Peyer's patch (tissue), 4 donors: ENCODE measurements at regions not wholly inside any gene's neighbourhood (a gene's known extent, or its start where the extent isn't known, plus 50 kb on each side); places are given as distances from the start of the nearest gene placed in this dataset.

Experiments used
- DNase-seq, 3 donors: peaks; one replicate each; pipeline ENCODE4 v3.0.0-alpha.2; 2017 to 2019
- H3K27ac ChIP-seq, 4 donors: fragments of 200-600 bp; sonication (generic); one replicate each; pipeline ENCODE4 v1.5.1; 2016 to 2019
- H3K27me3 ChIP-seq, 2 donors: fragments of 200-600 bp; sonication (generic); one replicate each; pipeline ENCODE4 v1.5.1; 2019
- H3K36me3 ChIP-seq, 3 donors: fragments of 200-600 bp; sonication (generic); one replicate each; pipeline ENCODE4 v1.5.1; 2016 to 2019
- H3K4me1 ChIP-seq, 4 donors: fragments of 200-600 bp; sonication (generic); one replicate each; pipeline ENCODE4 v1.5.1; 2016 to 2019
- H3K4me3 ChIP-seq, 4 donors: fragments of 200-600 bp; sonication (generic); 1 replicate in 3 of 4; 2 replicates in 1 of 4; pipeline ENCODE4 v1.5.1; 2016 to 2019; ENCODE audit warnings: mild to moderate bottlenecking in 1 of 4
- H3K9me3 ChIP-seq, 4 donors: fragments of 200-600 bp; sonication (generic); one replicate each; pipeline ENCODE4 v1.5.1; 2016 to 2019; ENCODE audit warnings: mild to moderate bottlenecking in 1 of 4
- POLR2A ChIP-seq, 2 donors: fragments of 450-650 bp; IDR thresholded peaks; one replicate each; pipeline ENCODE4 v1.5.1; 2017; ENCODE audit warnings: antibody characterized with exemption in 2 of 2, mild to moderate bottlenecking in 2 of 2, moderate library complexity in 2 of 2
- TF ChIP-seq, protein P1 (sequence below), 6 experiments: fragments of 450-650 bp in 4 of 6; fragments of 200-600 bp in 2 of 6; sonication (generic) in 1 of 6; IDR thresholded peaks; one replicate each; pipeline ENCODE4 v1.5.1; 2017 to 2019; ENCODE audit warnings: antibody characterized with exemption in 6 of 6, mild to moderate bottlenecking in 3 of 6, moderate library complexity in 1 of 6

DNA sequence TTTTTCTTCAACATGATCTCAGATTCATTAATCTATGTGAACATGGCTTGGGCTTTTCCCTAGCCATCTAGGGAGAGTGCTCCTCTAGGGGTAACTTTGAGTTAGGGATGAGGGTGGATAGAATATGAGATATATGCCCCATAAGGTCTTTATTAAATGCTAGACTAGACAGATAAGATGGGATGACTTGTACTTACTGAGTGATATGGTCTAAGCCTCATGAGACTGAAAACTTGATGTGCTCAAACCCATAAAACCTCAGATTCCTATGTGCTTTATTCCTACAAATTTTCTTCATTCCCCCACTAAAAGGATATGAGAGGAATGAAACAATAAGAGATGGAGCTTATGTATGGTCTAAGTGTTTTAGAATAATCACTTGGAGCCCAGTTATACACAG is 386.6 kb downstream of the YTHDC2 start:
- no peaks in the 10 kb centered on the region for H3K36me3 ChIP-seq
- TF ChIP-seq, protein P1, sequence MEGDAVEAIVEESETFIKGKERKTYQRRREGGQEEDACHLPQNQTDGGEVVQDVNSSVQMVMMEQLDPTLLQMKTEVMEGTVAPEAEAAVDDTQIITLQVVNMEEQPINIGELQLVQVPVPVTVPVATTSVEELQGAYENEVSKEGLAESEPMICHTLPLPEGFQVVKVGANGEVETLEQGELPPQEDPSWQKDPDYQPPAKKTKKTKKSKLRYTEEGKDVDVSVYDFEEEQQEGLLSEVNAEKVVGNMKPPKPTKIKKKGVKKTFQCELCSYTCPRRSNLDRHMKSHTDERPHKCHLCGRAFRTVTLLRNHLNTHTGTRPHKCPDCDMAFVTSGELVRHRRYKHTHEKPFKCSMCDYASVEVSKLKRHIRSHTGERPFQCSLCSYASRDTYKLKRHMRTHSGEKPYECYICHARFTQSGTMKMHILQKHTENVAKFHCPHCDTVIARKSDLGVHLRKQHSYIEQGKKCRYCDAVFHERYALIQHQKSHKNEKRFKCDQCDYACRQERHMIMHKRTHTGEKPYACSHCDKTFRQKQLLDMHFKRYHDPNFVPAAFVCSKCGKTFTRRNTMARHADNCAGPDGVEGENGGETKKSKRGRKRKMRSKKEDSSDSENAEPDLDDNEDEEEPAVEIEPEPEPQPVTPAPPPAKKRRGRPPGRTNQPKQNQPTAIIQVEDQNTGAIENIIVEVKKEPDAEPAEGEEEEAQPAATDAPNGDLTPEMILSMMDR (IDR thresholded peaks at IDR 0.05): no peak
- no peak for TF ChIP-seq POLR2A (IDR thresholded peaks at IDR 0.05)
- H3K4me3 ChIP-seq: no peak overlapping the region
- no peaks in the 10 kb centered on the region for H3K4me1 ChIP-seq
- H3K27ac ChIP-seq: no peak overlapping the region
- DNase-seq: no peak
- no peaks in the 10 kb centered on the region for H3K9me3 ChIP-seq
- H3K27me3 ChIP-seq: no peaks in the 10 kb centered on the region

GRCh38 chr5:113900816-113901215 is 387.3 kb downstream of the YTHDC2 start:
- Histone ChIP-seq H3K27ac (no peak overlapping the region), H3K4me1 (no peaks in the 10 kb centered on the region), H3K27me3 (no peaks in the 10 kb centered on the region), H3K9me3 (no peaks in the 10 kb centered on the region), H3K4me3 (no peak overlapping the region), H3K36me3 (no peaks in the 10 kb centered on the region)
- DNase-seq: no peak
- TF ChIP-seq POLR2A (IDR thresholded peaks at IDR 0.05): no peak
- TF ChIP-seq, protein P1 (IDR thresholded peaks at IDR 0.05): no peak

- Histone ChIP-seq H3K4me3 (no peak overlapping the region), H3K4me1 (no peaks in the 10 kb centered on the region), H3K27me3 (no peaks in the 10 kb centered on the region), H3K9me3 (no peaks in the 10 kb centered on the region), H3K27ac (no peak overlapping the region), H3K36me3 (no peaks in the 10 kb centered on the region)
- no peak for DNase-seq
- TF ChIP-seq POLR2A (IDR thresholded peaks at IDR 0.05): no peak
- TF ChIP-seq, protein P1 (IDR thresholded peaks at IDR 0.05): no peak
These were observed 388.2 kb downstream of the YTHDC2 start for GRCh38 chr5:113901718-113902117.

DNA sequence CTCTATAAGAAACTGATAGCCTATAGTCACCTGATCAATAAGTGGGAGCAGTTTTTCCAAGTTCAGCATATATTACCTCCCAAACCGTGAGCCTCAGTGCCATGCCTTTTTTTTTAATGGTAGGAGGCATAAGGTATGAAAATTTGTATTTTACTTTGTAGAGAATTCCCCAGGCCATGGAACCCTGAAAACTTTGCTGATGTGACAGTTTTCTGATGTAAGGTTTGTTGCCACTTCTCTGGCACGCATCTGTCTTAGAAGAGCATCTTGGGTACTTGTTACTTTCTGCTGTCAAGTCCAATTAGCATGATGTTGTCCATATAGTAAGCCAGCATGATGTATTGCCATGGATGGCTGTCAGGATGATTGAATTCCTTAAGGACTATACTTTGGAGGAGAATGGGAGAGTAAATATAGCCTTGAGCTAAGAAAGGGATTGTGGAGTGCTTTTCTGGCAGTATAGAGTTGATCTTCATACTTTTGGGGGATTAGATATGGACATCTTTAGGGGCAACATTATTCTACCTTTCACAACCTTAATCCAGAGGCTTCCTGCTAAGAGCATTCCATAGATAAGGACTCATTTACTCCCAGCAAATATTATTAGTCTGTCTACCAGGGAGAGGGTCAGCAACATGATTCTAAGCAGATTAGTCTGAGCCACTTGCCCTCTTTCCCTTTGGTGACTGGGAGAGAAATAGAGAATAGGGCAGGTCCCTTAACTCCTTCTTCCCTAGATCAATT is 389.6 kb downstream of the YTHDC2 start:
- no peak overlapping the region for H3K27ac ChIP-seq
- TF ChIP-seq, protein P1 (IDR thresholded peaks at IDR 0.05): no peak
- TF ChIP-seq POLR2A (IDR thresholded peaks at IDR 0.05): no peak
- H3K9me3 ChIP-seq: no peaks in the 10 kb centered on the region
- H3K4me1 ChIP-seq: no peaks in the 10 kb centered on the region
- no peak for DNase-seq
- no peaks in the 10 kb centered on the region for H3K36me3 ChIP-seq
- H3K4me3 ChIP-seq: no peak overlapping the region
- no peaks in the 10 kb centered on the region for H3K27me3 ChIP-seq

- DNase-seq: no peak
- Histone ChIP-seq H3K4me3 (no peak overlapping the region), H3K4me1 (no peaks in the 10 kb centered on the region), H3K9me3 (no peaks in the 10 kb centered on the region), H3K27me3 (no peaks in the 10 kb centered on the region), H3K36me3 (no peaks in the 10 kb centered on the region), H3K27ac (no peak overlapping the region)
- TF ChIP-seq, protein P1 (IDR thresholded peaks at IDR 0.05): no peak
- no peak for TF ChIP-seq POLR2A (IDR thresholded peaks at IDR 0.05)
These were observed 396.3 kb downstream of the YTHDC2 start for GRCh38 chr5:113909782-113910181.
